ENCODE measurements at regions not wholly inside any gene's neighbourhood (a gene's known extent, or its start where the extent isn't known, plus 50 kb on each side); places are given as distances from the start of the nearest gene placed in this dataset.

DNA sequence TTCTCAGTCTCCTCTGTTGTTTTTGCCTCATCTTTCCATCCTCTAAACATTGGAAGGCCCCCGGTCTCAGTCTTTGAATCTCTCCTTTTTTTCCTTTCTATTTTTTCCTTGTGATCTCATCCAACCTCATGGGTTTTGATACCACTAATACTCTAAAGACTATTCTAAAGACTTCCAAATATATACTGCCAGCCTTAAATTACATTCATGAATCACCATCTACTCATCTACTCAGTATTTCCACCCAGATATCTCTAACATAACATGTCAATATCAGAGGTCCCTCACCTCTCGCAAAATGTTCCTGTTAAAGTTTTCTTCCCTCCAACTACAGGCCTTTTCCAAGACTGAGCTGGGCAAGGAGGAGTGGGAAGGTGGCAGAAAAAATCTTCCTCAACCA, 282.5 kb upstream of the TTC14 start:
- TF ChIP-seq, protein P1, sequence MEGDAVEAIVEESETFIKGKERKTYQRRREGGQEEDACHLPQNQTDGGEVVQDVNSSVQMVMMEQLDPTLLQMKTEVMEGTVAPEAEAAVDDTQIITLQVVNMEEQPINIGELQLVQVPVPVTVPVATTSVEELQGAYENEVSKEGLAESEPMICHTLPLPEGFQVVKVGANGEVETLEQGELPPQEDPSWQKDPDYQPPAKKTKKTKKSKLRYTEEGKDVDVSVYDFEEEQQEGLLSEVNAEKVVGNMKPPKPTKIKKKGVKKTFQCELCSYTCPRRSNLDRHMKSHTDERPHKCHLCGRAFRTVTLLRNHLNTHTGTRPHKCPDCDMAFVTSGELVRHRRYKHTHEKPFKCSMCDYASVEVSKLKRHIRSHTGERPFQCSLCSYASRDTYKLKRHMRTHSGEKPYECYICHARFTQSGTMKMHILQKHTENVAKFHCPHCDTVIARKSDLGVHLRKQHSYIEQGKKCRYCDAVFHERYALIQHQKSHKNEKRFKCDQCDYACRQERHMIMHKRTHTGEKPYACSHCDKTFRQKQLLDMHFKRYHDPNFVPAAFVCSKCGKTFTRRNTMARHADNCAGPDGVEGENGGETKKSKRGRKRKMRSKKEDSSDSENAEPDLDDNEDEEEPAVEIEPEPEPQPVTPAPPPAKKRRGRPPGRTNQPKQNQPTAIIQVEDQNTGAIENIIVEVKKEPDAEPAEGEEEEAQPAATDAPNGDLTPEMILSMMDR (IDR thresholded peaks at IDR 0.05): no peak
- no peak for TF ChIP-seq POLR2AphosphoS5 (IDR thresholded peaks at IDR 0.05)
